NCI-H2029 treated with DMSO at 0.1 percent for 48 hours (cell line): ENCODE measurements at regions not wholly inside any gene's neighbourhood (a gene's known extent, or its start where the extent isn't known, plus 50 kb on each side); places are given as distances from the start of the nearest gene placed in this dataset.

ENCODE experiments used
- DNase-seq: peaks from one replicate; lab custom pipeline; 2025; lab: John Stamatoyannopoulos, UW

DNA sequence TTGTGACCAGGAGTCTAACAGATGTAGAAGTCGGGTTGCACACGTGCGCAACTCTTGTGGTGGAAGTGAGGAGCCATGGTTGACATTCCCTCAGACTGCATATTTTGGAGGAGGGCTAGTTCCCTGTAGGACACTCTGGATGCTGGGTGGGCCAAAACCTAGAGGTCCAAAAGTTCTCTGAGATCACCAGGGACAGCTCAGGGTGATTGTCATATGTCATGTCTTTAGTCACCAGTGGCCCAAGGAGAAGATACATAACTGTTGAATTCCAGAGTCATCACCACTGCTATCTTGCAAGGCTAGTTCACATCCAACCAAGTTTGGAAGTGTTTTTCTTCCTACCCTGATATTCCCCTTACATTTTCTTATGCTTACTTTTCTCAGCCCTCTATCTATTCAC is 95.2 kb upstream of the C3orf80 start:
- no peak for DNase-seq

DNA sequence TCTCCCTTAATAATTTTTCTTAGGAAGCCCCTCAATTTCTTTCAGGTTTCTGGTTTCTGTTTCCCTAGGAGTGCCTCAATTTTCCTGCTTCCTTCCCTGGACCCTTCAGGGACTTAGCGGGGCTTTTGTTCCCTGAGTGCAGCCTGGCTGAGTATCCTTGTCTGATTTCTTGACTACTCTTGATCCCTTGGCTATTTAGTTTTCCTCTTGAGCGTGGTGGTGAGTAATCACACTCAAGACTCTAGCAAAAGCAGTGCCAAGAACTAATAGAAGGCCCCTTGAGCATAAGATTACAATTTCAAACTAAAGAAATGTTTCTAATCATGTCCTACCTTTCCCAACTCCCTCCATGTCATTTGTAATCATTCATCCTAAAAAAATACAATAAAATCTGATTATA is 94.3 kb upstream of the C3orf80 start:
- DNase-seq: no peak

DNA sequence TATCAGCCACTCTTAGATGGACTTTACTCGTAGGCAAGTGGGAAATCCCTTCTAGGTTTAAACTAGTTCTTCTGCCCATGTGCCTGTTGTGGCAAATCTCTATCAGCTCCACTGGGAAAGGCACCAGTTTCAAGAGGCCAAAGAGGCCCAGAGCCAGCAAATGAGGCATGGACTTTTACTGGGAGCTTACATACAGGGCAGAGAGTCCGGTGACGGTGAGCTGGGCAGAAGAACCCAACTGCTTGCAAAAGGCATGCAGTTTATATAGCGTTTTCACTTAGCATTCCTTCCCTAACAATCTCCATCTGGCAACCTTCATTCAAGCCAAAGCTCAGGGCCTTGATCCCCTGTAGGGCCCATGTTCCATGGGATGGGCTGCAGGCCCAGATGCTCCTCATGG is 93.0 kb upstream of the C3orf80 start:
- DNase-seq: no peak

DNA sequence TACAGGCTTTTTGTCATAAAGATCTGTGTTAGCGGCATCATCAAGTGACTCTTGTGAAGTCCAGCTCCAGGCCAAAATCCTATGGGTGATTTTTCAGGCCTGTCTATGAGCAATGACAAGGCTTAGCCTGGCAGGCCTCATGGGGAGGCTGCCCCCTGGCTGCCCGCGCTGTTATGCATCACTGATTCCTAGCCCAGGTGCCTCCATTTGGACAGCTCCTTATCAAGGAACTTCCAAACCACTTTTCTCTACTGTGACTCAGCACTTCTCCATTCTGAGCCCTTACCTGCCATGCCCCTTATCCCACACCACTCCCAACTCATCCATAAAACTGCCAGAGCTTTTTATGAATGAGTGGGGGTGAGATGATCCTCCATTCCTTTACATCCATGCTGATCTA is 91.5 kb upstream of the C3orf80 start:
- no peak for DNase-seq

DNA sequence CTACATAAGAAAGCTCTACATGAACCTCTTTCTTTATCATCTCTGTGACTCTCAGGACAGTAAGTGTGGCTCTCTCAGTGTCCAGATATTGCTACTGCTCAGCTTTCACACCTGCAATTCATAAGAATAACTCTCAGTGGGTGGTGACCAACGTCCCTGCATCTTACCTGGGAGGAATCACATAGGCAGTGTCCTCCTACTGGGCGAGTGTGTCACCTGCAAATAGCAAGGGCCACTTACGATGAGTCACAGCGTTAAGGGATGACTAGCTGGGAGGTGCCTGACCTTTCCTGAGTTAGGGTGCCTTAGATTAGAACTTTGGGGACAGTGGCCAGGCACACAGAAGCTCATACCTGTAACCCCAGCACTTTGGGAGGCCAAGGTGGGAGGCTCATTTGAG is 90.8 kb upstream of the C3orf80 start:
- no peak for DNase-seq

DNA sequence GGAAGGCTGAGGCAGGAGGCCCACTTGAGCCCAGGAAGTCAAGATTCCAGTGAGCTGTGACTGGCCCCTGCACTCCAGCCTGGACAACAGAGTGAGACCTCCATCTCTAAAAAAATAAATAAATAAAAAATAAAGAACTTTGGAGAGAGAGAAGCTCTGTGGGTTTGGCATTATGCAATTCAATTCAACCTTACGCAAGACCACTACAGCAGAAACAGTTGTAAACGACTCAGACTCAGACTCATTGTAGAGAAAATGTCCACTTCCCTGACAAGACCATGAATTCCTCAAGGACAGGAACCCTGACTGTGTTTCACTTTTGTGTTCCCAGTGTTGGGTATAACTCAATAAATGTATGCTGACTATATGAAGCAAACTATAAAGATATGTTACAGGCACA is 90.3 kb upstream of the C3orf80 start:
- no peak for DNase-seq

DNA sequence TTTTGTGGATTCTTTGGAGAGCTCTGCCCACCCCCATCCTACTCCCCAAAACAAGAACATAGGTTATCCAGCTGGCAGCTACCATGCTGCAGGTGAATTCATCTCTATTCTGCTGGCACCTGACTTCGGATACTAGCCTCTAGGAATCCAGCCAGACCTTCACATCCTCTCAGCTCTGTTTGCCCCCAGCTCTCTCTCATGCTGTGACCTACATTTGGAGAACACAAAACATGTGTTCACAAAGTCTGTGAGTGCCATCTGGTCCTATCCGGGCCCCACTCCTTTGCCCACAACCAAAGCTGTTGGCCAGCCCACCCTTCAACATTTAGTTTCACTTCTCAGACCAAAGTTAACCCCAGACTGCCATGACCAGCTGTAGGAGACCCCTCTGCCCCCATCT is 89.4 kb upstream of the C3orf80 start:
- no peak for DNase-seq

DNA sequence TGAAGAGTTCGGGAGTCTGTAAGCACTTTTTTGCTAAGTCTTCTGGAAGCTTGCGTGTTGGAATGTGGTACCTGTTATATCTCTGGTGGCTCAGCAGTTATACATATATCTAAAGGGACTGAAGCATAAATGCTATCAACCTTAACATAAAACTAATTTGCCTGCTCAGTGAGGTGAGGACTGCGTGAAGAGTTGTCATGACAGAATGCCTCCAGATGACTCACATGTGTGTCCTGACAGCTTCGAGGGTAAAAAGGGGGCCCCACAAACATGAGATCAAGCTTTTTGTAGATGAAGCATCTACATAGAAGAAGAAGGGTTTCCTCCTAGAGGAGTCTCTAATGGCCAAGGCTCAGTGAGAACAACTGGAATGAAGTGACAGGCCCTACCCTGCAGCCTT is 88.8 kb upstream of the C3orf80 start:
- DNase-seq: no peak

DNA sequence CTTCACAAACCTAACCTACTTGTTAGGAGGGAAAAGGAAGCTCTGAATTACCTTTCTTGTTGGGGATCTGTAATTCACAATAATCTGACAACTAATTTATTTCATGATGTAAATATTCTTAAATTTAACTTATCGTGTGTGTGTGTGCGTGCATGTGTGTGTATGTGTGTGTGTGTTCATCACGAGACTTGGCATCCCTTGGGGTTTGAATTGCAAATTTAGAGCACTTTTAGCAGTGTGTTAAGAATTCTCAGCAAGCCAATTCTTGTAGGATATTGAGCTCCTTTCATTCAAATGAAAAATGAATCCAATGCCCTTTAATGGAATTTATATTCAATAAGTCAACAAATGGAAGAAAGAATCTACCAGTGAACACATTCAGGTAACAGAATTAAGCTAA is 85.9 kb upstream of the C3orf80 start:
- DNase-seq: no peak

DNA sequence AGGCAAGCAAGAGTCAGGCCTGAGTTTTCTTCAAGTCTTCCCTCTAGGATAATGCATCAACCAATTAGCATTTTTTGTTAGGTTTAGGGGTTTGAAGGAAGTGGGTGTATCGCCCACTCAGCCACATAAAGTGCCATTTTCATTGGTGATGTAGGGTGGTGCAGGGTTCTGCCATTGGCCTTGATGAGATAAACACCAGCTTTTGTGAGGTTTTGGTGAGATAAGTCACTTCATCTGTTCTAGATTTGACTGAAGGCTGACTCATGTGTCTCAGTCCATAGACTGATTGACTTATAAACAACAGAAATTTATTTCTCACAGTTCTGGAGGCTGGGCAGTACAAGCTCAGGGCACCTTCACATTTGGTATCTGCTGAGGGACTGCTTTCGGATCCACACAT is 84.5 kb upstream of the C3orf80 start:
- no peak for DNase-seq

DNA sequence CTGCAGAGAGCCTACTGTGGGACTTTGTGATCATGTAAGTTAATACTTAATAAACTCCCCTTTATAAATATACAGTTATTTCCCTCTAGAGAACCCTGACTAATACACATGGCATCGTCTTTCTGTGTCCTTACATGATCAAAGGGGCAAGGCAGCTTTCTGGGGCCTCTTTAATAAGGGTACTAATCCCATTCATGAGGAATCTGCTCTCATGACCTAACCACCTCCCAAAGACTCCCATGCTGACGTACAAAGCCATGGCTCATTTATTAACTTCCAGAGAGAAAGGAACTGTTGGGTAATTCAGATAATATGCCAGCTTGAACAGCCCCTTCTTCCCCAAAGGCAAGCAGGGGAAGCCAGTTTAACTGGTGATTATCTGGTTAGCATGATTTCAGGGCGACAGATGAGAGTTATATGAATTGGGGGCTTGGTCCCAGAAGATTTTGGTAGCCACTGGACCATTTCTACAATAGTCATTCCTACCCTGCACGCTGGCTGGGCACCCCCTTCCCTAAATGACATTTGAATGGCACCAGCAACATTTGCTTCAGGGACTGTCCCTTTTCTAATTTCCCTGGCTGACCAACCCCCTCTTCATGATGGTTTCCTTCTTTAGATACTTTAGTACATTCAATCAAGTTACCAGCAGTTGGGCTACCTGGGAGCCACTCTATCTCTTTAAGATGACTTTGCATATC is 83.6 kb upstream of the C3orf80 start:
- no peak for DNase-seq

DNA sequence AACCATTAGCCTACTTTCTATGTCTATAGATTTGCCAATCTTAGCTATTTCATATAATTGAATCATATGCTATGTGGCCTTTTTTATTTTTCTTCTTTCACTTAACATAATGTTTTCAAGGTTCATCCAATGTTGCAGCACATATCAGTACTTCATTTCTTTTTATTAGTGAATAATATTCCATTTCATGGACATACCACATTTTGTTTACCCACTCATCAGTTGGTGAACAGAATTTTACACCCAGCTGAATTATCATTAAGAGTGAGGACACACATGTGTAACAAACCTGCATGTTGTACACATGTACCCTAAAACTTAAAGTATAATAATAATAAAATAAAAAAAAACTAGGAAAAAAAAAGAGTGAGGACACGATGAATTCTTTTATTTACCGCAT is 81.7 kb upstream of the C3orf80 start:
- no peak for DNase-seq

DNA sequence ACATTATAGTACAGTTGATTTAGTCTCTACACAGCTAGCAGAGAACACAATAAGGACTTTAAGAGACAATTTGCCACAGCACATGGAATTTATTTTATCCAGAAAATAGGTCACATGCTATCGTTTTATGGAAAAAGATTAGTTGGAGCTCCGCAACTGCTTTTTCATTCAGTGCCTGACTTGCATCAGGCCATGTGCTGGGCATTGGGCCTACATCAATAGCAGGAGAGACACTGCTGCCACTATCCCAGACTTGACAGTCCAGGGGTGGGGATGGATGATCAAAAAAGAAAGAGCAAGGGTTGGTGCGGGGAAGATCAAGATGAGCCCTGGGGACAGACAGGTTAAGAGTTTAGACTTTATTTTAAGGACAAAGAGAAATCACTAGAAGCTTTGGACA is 75.2 kb upstream of the C3orf80 start:
- DNase-seq: no peak

DNA sequence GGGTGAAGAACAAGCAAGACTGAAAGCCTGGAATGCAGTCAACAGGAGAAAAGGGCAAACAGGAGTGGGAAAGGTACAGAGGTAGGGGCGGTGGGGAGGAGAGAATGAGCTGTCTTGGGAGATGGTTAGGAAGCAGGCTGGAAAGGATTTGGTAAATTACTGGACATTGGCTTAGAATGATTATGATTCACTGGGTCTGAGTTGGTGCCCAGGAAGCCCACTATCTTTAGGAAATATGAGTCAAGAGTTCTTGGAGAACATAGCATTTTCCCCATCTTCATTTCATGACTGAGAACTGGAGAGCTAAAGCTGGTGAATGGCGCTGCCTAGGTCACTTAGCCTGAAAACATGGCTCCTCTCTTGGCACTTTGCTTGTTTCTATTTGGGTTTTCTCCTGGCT is 74.7 kb upstream of the C3orf80 start:
- DNase-seq: no peak

DNA sequence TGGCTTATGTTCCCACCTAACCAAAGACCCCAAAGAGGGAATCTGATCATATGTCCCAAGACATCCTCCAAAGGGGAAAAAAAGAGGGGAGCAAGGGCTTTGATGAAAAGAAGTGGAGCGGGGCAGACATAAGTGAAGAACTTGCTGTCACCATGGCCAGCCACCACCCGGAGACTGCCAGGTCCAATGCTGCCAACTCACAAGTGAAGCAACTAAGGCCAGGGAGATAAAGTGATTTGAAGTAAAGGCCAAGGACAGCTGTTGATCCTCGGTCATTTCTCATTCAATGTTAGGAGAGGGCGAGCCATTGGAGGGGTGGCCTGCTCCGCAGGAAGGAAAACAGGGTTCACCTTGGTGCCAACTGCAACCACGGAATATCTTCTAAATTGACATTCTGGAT is 72.6 kb upstream of the C3orf80 start:
- DNase-seq: no peak

DNA sequence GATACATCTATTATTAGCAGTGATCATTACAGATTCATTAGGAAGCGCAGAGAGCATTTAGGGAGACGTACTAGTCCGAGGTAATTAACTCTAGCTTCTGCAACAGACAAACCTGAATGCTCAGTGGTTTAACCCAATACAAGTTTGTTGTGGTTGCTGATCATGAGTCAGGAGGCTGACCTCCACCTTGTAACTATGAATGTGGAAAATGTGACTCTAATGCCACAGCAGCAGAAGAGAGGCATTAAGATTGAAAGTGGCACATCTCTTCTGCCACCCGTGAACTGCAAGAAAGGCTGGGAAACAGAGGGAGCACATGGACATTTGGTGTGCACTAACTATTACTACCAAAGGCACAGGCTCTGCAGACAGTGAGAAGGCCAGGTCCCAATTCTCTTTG is 71.2 kb upstream of the C3orf80 start:
- DNase-seq: no peak

DNA sequence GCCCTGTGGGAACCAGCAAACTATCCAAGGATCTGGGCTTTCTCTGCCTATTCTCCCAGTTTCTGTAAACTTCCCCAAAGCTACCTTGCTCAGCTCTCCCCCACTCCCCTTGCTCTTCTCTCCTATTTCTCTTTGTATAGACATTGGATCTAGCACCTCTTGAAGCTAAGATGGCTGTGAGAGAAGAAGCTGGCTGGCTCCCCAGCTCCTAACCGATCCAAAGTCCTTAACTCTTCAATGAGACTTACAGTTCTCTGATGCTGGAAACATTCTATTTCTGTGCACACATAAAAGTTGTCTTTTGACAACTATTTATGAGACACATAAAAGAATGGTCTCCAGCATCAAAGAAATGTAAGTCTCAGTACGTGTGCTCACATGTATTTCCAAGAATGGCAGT is 70.6 kb upstream of the C3orf80 start:
- no peak for DNase-seq

DNA sequence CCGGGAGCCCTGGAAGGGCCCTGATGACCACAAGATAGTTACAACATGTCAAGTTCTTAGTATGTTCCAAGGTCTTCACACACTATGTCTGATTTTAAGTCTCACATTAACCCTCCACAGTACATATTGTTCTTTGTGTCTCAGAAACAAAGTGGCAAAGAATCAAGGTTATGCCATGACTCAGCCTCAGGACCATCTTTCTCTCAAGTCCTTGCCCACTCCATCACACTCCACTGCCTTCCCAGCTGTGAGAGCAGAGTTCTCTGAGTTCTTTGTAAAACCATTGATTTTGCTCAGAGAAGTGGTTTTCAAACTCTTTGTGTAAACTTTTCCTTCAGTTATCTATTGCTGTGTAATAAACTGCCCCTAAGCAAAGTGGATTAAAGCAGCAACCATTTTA is 67.9 kb upstream of the C3orf80 start:
- DNase-seq: no peak

DNA sequence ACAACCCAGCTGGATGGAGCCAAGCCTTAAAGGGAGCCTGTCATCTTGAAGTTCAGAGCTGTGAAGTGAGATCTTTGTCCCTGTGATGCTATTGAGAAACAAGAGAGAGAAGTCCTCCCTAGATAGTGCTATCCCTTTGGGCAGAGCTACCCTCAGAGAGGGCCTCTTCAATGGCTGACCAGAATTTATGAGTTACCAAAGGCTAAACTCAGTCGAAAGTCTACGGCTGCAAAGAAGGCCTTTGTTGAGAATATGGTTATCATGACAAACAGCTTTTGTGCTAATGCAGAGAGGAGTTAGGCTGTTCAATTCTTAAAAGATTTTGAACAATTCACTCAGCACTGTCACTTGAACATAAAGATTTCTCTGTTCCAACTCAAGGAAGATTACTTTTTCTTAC is 65.9 kb upstream of the C3orf80 start:
- no peak for DNase-seq

DNA sequence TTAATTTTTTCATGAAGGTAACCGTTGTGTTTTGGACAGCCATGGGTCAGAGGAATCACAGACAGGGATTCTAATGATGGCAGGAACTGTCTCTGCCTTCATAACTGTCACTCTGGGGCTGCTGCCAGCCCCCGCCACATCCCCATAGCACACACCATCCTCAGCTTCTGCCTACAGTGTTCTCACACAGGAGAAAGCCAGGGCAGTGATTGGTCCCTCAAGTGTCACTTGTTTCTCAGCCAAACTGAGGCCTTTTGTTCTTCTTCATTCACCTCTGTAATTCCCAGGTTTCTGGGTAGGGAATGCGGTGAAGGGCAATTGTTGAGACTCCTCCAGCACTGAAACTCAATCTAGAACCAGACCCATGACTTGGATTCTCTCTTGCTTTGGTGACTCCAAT is 65.4 kb upstream of the C3orf80 start:
- DNase-seq: no peak

DNA sequence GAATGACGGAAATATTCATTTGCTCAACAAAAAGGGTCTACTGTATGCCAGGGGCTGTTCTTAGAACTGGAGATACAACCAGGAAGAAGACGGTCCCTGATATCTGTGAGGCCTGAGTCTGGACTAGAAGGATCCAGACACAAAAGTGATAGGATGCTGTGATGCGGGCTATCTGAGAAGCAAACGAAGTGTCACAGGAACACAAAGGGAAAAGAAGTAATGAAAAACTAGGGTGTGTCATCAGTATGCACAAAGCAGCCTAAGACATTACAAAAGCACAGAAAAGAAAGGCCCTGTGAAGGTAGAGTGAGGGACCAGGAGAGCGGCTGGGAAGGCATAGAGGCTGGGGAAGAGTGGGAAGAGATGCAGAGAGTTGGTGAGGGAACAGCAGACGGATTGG is 63.3 kb upstream of the C3orf80 start:
- DNase-seq: no peak

DNA sequence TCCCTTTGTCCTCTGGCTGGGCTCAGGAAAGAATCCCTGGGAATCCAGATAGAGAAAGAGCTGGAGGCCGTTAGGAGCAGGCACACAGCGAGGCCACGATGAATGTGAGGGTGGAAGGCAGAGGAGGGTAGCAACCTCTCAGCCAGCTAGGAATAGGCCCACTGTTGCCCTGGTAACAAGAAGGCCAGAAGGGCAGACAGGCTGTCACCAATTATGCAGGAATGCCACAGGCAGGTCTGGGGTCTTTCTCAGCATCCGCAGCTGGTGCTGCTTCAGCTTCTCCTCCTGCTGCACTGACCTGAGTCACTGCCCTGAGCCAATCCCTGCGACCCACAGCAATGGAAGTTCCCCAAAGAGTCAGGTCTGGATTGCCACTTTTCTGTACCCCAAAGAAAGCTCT is 62.8 kb upstream of the C3orf80 start:
- DNase-seq: no peak

DNA sequence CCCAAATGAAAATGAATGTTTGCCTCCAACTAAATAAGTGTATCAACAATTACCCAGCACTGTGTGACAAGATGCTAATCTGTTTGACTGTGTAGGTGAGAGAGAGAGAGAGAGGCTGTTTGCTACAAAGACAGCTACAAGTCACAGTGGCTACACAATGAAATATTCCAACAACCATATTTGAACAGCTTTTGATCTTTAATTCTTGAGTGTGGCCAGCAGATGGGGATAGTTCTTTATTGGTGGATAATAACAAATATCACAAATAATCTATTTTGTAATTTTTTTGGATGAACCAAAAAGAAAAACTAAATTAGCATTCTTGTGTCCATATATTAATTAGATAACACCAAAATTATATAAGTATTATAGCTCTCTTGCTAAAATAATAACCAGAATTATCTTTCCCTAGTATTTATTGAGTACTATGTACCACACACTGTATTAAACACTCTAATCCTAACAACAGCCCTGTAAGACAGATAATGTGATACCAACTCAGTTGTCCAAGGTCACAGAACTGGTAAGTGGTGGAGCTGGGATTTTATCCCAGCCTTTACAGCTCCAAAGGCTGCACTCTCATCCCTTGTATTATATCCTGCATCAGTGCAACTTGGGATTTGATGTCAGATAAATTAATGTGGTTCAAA is 61.9 kb upstream of the C3orf80 start:
- DNase-seq: peak; percentile 1

DNA sequence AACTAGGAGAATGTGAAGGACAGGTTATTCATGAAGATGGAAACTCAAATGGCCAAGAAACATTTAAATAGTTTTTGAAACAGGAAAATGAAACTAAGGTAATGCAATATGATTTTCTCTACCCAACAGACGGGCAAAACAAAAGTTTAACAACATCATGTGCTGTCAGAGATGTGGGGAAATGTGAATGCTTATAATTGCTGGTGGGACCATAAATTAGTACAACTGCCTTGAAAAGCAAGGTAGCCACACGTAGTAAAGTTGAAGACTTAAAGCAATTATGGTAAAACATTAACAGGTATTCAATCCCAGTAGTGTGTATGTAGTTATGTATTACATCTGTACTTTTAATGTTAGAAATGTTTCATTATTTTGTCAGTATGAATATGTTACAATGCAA is 57.0 kb upstream of the C3orf80 start:
- no peak for DNase-seq
